Activated T-cell treated with anti-CD3 and anti-CD28 coated beads for 4 hours (primary cell): ENCODE measurements at regions not wholly inside any gene's neighbourhood (a gene's known extent, or its start where the extent isn't known, plus 50 kb on each side); places are given as distances from the start of the nearest gene placed in this dataset.

Experiments
- DNase-seq: peaks from one replicate; pipeline ENCODE4 v3.0.0-alpha.2; 2020

DNA sequence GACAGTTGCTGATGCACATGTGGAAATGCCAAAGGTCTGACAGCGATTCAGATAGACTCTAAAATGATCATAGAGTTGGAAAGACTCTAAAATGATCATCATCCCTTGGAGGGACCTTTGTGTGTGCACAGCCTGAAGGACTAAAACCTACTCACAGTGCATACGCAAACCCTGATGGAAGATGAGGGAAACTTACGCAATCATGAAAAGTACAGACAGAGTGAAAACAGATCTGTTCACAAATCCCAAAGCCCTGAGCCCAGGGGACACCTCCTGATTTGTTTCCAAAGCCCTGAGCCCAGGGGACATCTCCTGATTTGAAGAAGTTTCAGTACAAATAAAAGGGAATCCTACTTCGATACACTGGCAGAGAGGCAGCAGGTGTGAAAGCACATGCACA is 79.3 kb upstream of the PROX1 start:
- DNase-seq = no peak

- DNase-seq = no peak
Measured at GRCh38 chr1:213914392-213914791, 73.4 kb upstream of the PROX1 start.

DNA sequence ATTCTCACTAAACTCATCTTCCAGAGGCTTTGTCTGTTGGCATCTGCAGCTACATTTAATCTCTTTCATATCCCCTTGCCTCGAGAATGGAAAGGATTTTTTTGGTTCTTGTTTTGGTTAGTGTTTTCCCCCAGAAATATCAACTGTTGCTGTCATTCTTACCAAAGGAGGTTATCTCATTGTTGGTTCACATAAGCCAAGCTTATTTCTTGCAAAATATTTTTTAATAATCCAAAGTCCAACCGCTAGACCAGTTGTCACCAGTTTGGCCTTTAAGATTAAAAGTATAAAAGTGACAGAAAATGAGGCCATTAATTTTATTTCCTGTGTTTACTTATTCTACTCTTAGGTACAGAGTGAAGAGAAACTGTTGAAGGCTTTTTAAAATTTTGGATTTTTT is 66.5 kb upstream of the PROX1 start:
- no peak for DNase-seq

GRCh38 chr1:213921712-213922111 is 66.1 kb upstream of the PROX1 start:
- no peak for DNase-seq

DNA sequence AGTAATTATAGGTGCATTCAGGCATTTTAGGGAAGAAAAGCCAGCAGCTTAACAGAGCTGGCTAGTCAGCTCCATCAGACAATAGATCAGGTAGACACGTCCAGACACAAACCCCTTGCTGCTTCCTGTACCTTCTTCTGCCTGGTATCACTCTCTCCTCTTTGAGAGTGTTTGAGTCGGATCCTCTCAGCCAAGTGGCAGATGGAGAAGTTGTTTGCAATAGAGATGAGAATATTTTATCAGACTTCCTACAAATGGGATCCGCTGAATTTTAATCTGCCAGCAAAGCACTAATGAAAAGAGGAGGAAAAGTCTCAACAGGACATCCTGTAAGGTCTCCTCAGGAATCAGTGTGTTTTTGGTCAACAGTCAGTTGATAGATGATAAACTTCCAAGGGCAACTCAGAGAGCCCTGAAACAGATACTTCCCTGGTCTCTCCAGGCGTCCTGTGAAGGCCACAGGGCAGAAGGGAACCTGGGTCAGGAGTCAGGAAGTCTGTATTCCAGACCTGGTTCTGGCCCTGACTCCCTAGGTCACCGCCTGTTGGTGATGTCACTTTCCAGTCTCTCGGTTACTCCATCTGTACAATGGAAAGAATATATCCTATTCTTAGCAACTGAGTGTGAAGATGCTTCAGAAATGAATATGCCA is 62.1 kb upstream of the PROX1 start:
- DNase-seq = no peak

DNA sequence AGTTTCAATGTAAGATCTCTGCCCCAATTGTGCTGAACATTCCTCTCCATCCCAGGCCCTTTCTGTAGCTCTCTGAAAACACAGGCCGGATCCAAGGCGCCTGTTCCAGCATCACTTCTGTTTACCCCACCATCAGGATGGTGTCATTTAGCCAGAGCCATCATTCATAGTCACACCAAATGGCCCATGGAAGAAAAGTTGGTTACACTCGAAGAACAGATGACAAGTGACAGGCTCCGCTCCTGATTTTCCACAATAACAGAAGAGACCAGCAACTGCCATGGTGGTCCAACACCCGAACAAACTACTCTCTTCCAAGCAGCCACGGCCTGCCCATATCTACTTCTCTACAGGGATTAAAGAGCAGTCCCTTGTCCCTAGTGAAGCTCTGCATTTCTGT is 59.9 kb upstream of the PROX1 start:
- DNase-seq = no peak

DNA sequence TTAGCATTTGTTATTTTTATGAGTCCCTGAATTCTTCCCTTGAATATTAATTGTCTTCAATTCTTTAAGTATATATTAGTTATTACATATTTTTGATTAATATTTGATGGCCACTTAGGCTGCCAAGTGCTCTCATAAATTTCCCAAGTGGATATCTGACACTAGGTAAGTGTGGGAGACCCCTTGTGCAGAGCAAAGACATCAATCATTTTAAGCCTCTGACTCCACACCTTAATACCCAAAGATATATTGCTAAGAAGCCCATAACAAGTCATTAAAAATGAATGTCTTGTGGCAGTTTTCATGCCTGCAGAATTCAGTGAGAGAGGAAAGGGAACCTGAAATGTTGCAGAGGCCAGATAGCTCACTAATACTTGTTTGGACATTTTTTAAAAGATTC is 58.4 kb upstream of the PROX1 start:
- DNase-seq = no peak

- no peak for DNase-seq
Measured at GRCh38 chr1:213931836-213932235, 55.9 kb upstream of the PROX1 start.

- no peak for DNase-seq
Measured at GRCh38 chr1:213933336-213933735, 54.4 kb upstream of the PROX1 start.

- DNase-seq = no peak
Measured at GRCh38 chr1:213934649-213935048, 53.1 kb upstream of the PROX1 start.

GRCh38 chr1:213936571-213936970 is 51.2 kb upstream of the PROX1 start:
- no peak for DNase-seq
